CD14-positive monocyte (primary cell): ENCODE measurements at regions not wholly inside any gene's neighbourhood (a gene's known extent, or its start where the extent isn't known, plus 50 kb on each side); places are given as distances from the start of the nearest gene placed in this dataset.

ENCODE experiments used
- DNase-seq, 3 donors: peaks; one replicate each; pipeline ENCODE4 v3.0.0-alpha.2; 2011 to 2022
- H2AFZ ChIP-seq: 2 replicates; pipeline ENCODE4 v1.6.0; 2012; ENCODE audit warnings: mild to moderate bottlenecking, low read depth, low read length, inconsistent platforms; ENCODE audit not compliant: insufficient read depth, poor library complexity, severe bottlenecking
- H3K27ac ChIP-seq, 2 donors: 1 replicate in 1 of 2; 2 replicates in 1 of 2; pipeline ENCODE4 v1.5.1; 2012 to 2013; ENCODE audit warnings: low read length in 2 of 2, control low read depth in 1 of 2, inconsistent platforms in 1 of 2, low read depth in 1 of 2, mild to moderate bottlenecking in 1 of 2
- H3K27me3 ChIP-seq, 2 donors: one replicate each; pipeline versions ENCODE4 v1.6.0 to v1.6.1; 2011 to 2013; ENCODE audit warnings: low read length in 2 of 2; ENCODE audit not compliant: control insufficient read depth in 2 of 2, insufficient read depth in 2 of 2
- H3K36me3 ChIP-seq, 2 donors: replicated peaks in 1 of 2; 1 replicate in 1 of 2; 2 replicates in 1 of 2; pipeline versions ENCODE4 v1.5.1 to v1.6.1; 2012 to 2013; ENCODE audit warnings: low read length in 2 of 2, control low read depth in 1 of 2, inconsistent platforms in 1 of 2, mild to moderate bottlenecking in 1 of 2; ENCODE audit not compliant: insufficient read depth in 2 of 2, control insufficient read depth in 1 of 2
- H3K4me1 ChIP-seq, 2 donors: 1 replicate in 1 of 2; 2 replicates in 1 of 2; pipeline versions ENCODE4 v1.5.1 to v1.6.1; 2012 to 2013; ENCODE audit warnings: low read length in 2 of 2, control low read depth in 1 of 2, inconsistent platforms in 1 of 2, mild to moderate bottlenecking in 1 of 2, moderate library complexity in 1 of 2; ENCODE audit not compliant: insufficient read depth in 2 of 2, control insufficient read depth in 1 of 2
- H3K4me2 ChIP-seq: replicated peaks from 2 replicates; pipeline ENCODE3; 2012; ENCODE audit warnings: low read length, moderate library complexity, mild to moderate bottlenecking; ENCODE audit not compliant: poor library complexity, severe bottlenecking; ENCODE audit errors: extremely low read depth
- H3K4me3 ChIP-seq, 3 experiments: fragments of 200-600 bp in 1 of 3; sonication (generic) in 1 of 3; replicated peaks in 1 of 3; 1 replicate in 2 of 3; 2 replicates in 1 of 3; pipeline ENCODE4 v1.5.1; 2011 to 2013; ENCODE audit warnings: low read length in 3 of 3, mild to moderate bottlenecking in 3 of 3, control low read depth in 2 of 3, low read depth in 2 of 3, inconsistent platforms in 1 of 3, moderate library complexity in 1 of 3
- H3K79me2 ChIP-seq: 2 replicates; pipeline ENCODE4 v1.6.0; 2012; ENCODE audit warnings: mild to moderate bottlenecking, control low read depth, inconsistent platforms, low read length, moderate library complexity; ENCODE audit not compliant: insufficient read depth
- H3K9ac ChIP-seq: 2 replicates; pipeline ENCODE4 v1.6.0; 2017; ENCODE audit warnings: low read length, mild to moderate bottlenecking; ENCODE audit not compliant: insufficient read depth, poor library complexity, severe bottlenecking
- H3K9me3 ChIP-seq, 2 donors: replicated peaks in 1 of 2; 1 replicate in 1 of 2; 2 replicates in 1 of 2; pipeline versions ENCODE4 v1.5.1 to v1.6.1; 2012 to 2013; ENCODE audit warnings: low read length in 2 of 2, control low read depth in 1 of 2; ENCODE audit not compliant: control insufficient read depth in 1 of 2, insufficient read depth in 1 of 2
- H4K20me1 ChIP-seq: 2 replicates; pipeline ENCODE4 v1.6.0; 2012; ENCODE audit warnings: mild to moderate bottlenecking, low read length, control low read depth, moderate library complexity; ENCODE audit not compliant: insufficient read depth
- H3K27ac Mint-ChIP-seq, 7 donors: one replicate each; pipeline ENCODE4 v1.8.0; 2020; ENCODE audit warnings: mild to moderate bottlenecking in 7 of 7, mixed read lengths in 7 of 7, moderate library complexity in 6 of 7, inconsistent platforms in 2 of 7
- H3K27me3 Mint-ChIP-seq, 3 donors: one replicate each; pipeline ENCODE4 v1.8.0; 2021 to 2022; ENCODE audit warnings: low read depth in 3 of 3, mild to moderate bottlenecking in 3 of 3, mixed read lengths in 3 of 3, moderate library complexity in 3 of 3, inconsistent platforms in 1 of 3
- H3K36me3 Mint-ChIP-seq, 2 donors: one replicate each; pipeline ENCODE4 v1.8.0; 2020; ENCODE audit warnings: mixed read lengths in 2 of 2, inconsistent platforms in 1 of 2, mild to moderate bottlenecking in 1 of 2
- H3K4me1 Mint-ChIP-seq: one replicate; pipeline ENCODE4 v1.8.0; 2020; ENCODE audit warnings: mild to moderate bottlenecking, mixed read lengths
- H3K4me3 Mint-ChIP-seq, 2 donors: one replicate each; pipeline ENCODE4 v1.8.0; 2020; ENCODE audit warnings: mild to moderate bottlenecking in 2 of 2, mixed read lengths in 2 of 2, moderate library complexity in 1 of 2
- H3K9me3 Mint-ChIP-seq, 7 donors: one replicate each; pipeline ENCODE4 v1.8.0; 2020 to 2022; ENCODE audit warnings: mixed read lengths in 7 of 7, mild to moderate bottlenecking in 6 of 7, moderate library complexity in 6 of 7, inconsistent platforms in 2 of 7
- CTCF ChIP-seq: fragments of 200-600 bp; IDR thresholded peaks from one replicate; pipeline ENCODE4 v1.8.0; 2022; ENCODE audit warnings: antibody characterized with exemption, mild to moderate bottlenecking
- WGBS: methylation state at CpG from one replicate; pipeline ENCODE4 v1.1.5; 2013; ENCODE audit warnings: missing lambda C conversion rate; ENCODE audit not compliant: insufficient coverage; 5-methylcytosine and 5-hydroxymethylcytosine counted together
- intact Hi-C, 2 donors: fragments of 100-400 bp; cut with micrococcal nuclease; formaldehyde crosslinking; loops; one replicate each; pipeline versions ENCODE4 v1.15.0 to v1.15.1; 2023

GRCh38 chr18:5628512-5629255, 84.9 kb upstream of the EPB41L3 start:
- Histone ChIP-seq H3K27ac (no peak overlapping the region), H3K36me3 (no peaks in the 10 kb centered on the region), H3K9me3 (peaks cover 2 to 13% of the 10 kb centered on the region in 2 donors), H3K4me3 (peak overlapping the region; percentile 39 to 76 (median 43)), H3K27me3 (peaks cover 75 to 90% of the 10 kb centered on the region in 2 donors), H3K9ac (peak overlapping the region; percentile 43), H3K4me1 (peaks cover 21 to 32% of the 10 kb centered on the region in 2 donors), H4K20me1 (no peaks in the 10 kb centered on the region), H2AFZ (peak overlapping the region; percentile 74), H3K4me2 (peak overlapping the region; percentile 93), H3K79me2 (no peaks in the 10 kb centered on the region)
- peaks cover 2 to 4% of the 10 kb centered on the region in 2 donors for H3K36me3 Mint-ChIP-seq
- H3K9me3 Mint-ChIP-seq: peaks cover 0 to 19% (median 5%) of the 10 kb centered on the region in 7 donors
- peaks cover 9% of the 10 kb centered on the region for H3K4me1 Mint-ChIP-seq
- WGBS: under 1% methylated on average over 90 of the region's 90 CpGs
- no peak for DNase-seq
- no peak overlapping the region for H3K27ac Mint-ChIP-seq
- peaks cover 40 to 52% (median 41%) of the 10 kb centered on the region in 3 donors for H3K27me3 Mint-ChIP-seq
- peak overlapping the region; percentile 81 to 96 for H3K4me3 Mint-ChIP-seq
- intact Hi-C loops: no loop called here
- no peak for TF ChIP-seq CTCF

- no peak for TF ChIP-seq CTCF
- intact Hi-C loops: no loop called here
- no peak for DNase-seq
- Histone ChIP-seq H3K9ac (peak overlapping the region; percentile 43), H3K4me3 (peak overlapping the region; percentile 26 to 76 (median 36)), H4K20me1 (no peaks in the 10 kb centered on the region), H3K27ac (no peak overlapping the region), H3K4me1 (peaks cover 21 to 32% of the 10 kb centered on the region in 2 donors), H2AFZ (peak overlapping the region; percentile 74), H3K27me3 (peaks cover 78 to 90% of the 10 kb centered on the region in 2 donors), H3K9me3 (peaks cover 2 to 13% of the 10 kb centered on the region in 2 donors), H3K4me2 (peak overlapping the region; percentile 93), H3K36me3 (no peaks in the 10 kb centered on the region), H3K79me2 (no peaks in the 10 kb centered on the region)
- H3K9me3 Mint-ChIP-seq: peaks cover 0 to 19% (median 5%) of the 10 kb centered on the region in 7 donors
- peaks cover 2 to 4% of the 10 kb centered on the region in 2 donors for H3K36me3 Mint-ChIP-seq
- H3K4me3 Mint-ChIP-seq: peak overlapping the region; percentile 75 to 91
- peaks cover 9% of the 10 kb centered on the region for H3K4me1 Mint-ChIP-seq
- peaks cover 39 to 52% (median 41%) of the 10 kb centered on the region in 3 donors for H3K27me3 Mint-ChIP-seq
- no peak overlapping the region for H3K27ac Mint-ChIP-seq
- WGBS: 16% methylated on average over 24 of the region's 29 CpGs
Observed at GRCh38 chr18:5627776-5628511, 84.1 kb upstream of the EPB41L3 start.
